Mesendoderm (in vitro differentiated cells): ENCODE measurements at regions not wholly inside any gene's neighbourhood (a gene's known extent, or its start where the extent isn't known, plus 50 kb on each side); places are given as distances from the start of the nearest gene placed in this dataset.

Source experiments
- DNase-seq: peaks from one replicate; pipeline ENCODE4 v3.0.0; 2013
- H2AK5ac ChIP-seq: 2 replicates; pipeline ENCODE4 v1.6.1; 2013; ENCODE audit warnings: low read length, inconsistent platforms
- H2BK120ac ChIP-seq: 2 replicates; pipeline ENCODE4 v1.6.1; 2013; ENCODE audit warnings: low read depth, mild to moderate bottlenecking, low read length, moderate library complexity, mixed read lengths
- H2BK15ac ChIP-seq: replicated peaks from 2 replicates; pipeline ENCODE4 v1.6.1; 2013; ENCODE audit warnings: low read depth, mild to moderate bottlenecking, moderate library complexity
- H2BK5ac ChIP-seq: 2 replicates; pipeline ENCODE4 v1.6.1; 2013; ENCODE audit warnings: low read length, inconsistent platforms
- H3K18ac ChIP-seq: 2 replicates; pipeline ENCODE4 v1.6.1; 2013; ENCODE audit warnings: mild to moderate bottlenecking, low read length, mixed read lengths
- H3K23ac ChIP-seq: one replicate; pipeline ENCODE4 v1.6.1; 2013; ENCODE audit warnings: low read length
- H3K27ac ChIP-seq: 2 replicates; pipeline ENCODE4 v1.5.1; 2013; ENCODE audit warnings: low read depth, mild to moderate bottlenecking, inconsistent platforms, low read length, moderate library complexity
- H3K27me3 ChIP-seq: 2 replicates; pipeline ENCODE4 v1.6.1; 2013; ENCODE audit warnings: low read length, control low read depth, mild to moderate bottlenecking, inconsistent platforms; ENCODE audit not compliant: insufficient read depth, poor library complexity
- H3K36me3 ChIP-seq: 2 replicates; pipeline ENCODE4 v1.6.1; 2013; ENCODE audit warnings: low read length, inconsistent platforms; ENCODE audit not compliant: control insufficient read depth, insufficient read depth
- H3K4ac ChIP-seq: one replicate; pipeline ENCODE4 v1.6.1; 2013; ENCODE audit warnings: low read depth, mild to moderate bottlenecking, low read length, moderate library complexity
- H3K4me1 ChIP-seq: 2 replicates; pipeline ENCODE4 v1.6.1; 2013; ENCODE audit warnings: low read depth, low read length, inconsistent platforms; ENCODE audit not compliant: control insufficient read depth
- H3K4me2 ChIP-seq: 2 replicates; pipeline ENCODE4 v1.6.1; 2013; ENCODE audit warnings: low read length
- H3K4me3 ChIP-seq: 2 replicates; pipeline ENCODE4 v1.5.1; 2013; ENCODE audit warnings: mild to moderate bottlenecking, low read length
- H3K56ac ChIP-seq: one replicate; pipeline ENCODE4 v1.6.1; 2013; ENCODE audit warnings: low read length
- H3K79me1 ChIP-seq: 2 replicates; pipeline ENCODE4 v1.6.1; 2013; ENCODE audit warnings: low read length, inconsistent platforms
- H3K79me2 ChIP-seq: 2 replicates; pipeline ENCODE4 v1.6.1; 2013; ENCODE audit warnings: mild to moderate bottlenecking, low read length; ENCODE audit not compliant: control insufficient read depth, insufficient read depth
- H3K9ac ChIP-seq: 2 replicates; pipeline ENCODE4 v1.6.1; 2013; ENCODE audit warnings: low read length, inconsistent platforms
- H4K5ac ChIP-seq: one replicate; pipeline ENCODE4 v1.6.1; 2013; ENCODE audit warnings: low read length
- H4K8ac ChIP-seq: one replicate; pipeline ENCODE4 v1.6.1; 2013; ENCODE audit warnings: low read depth, mild to moderate bottlenecking, control low read depth, low read length, moderate library complexity
- WGBS: extraction: QIAGEN DNeasy Blood & Tissue Kit; methylation state at CpG from one replicate; pipeline ENCODE4 v1.1.7; 2013; ENCODE audit warnings: low lambda C conversion rate, missing lambda C conversion rate; ENCODE audit not compliant: insufficient coverage; ENCODE audit errors: extremely low coverage; 5-methylcytosine and 5-hydroxymethylcytosine counted together

GRCh38 chr5:35477321-35477720, 140.3 kb upstream of the SPEF2 start:
- Histone ChIP-seq H3K4me1 (no peaks in the 10 kb centered on the region), H3K36me3 (no peaks in the 10 kb centered on the region)

GRCh38 chr5:35476797-35477196, 140.9 kb upstream of the SPEF2 start:
- Histone ChIP-seq H3K18ac (no peak overlapping the region), H3K79me1 (no peaks in the 10 kb centered on the region), H3K4me2 (no peak overlapping the region), H3K4me1 (no peaks in the 10 kb centered on the region), H3K79me2 (no peaks in the 10 kb centered on the region), H2AK5ac (no peak overlapping the region), H3K4me3 (no peak overlapping the region), H2BK120ac (no peak overlapping the region), H2BK15ac (no peak overlapping the region), H3K9ac (no peak overlapping the region), H3K36me3 (no peaks in the 10 kb centered on the region), H3K56ac (no peak overlapping the region), H4K5ac (no peak overlapping the region), H3K27ac (no peak overlapping the region), H3K23ac (no peak overlapping the region), H3K27me3 (no peaks in the 10 kb centered on the region), H2BK5ac (no peak overlapping the region), H3K4ac (no peak overlapping the region), H4K8ac (no peak overlapping the region)
- WGBS, result no CpG with 5 or more reads among the region's 1 CpG
- peak; percentile 5 for DNase-seq

More at GRCh38 chr5:35477321-35477720, 140.3 kb upstream of the SPEF2 start:
- H3K27ac ChIP-seq, result no peak overlapping the region
- no peak overlapping the region for H4K8ac ChIP-seq
- H3K18ac ChIP-seq, result no peak overlapping the region
- H3K79me2 ChIP-seq, result no peaks in the 10 kb centered on the region
- H2BK5ac ChIP-seq, result no peak overlapping the region
- no peak overlapping the region for H2BK15ac ChIP-seq
- no peak overlapping the region for H3K56ac ChIP-seq
- H3K4ac ChIP-seq, result no peak overlapping the region
- no peaks in the 10 kb centered on the region for H3K79me1 ChIP-seq
- no peak overlapping the region for H3K9ac ChIP-seq
- no peak overlapping the region for H2AK5ac ChIP-seq
- H3K23ac ChIP-seq, result no peak overlapping the region
- H4K5ac ChIP-seq, result no peak overlapping the region
- H3K27me3 ChIP-seq, result no peaks in the 10 kb centered on the region
- H3K4me2 ChIP-seq, result no peak overlapping the region
- H3K4me3 ChIP-seq, result no peak overlapping the region
- no peak for DNase-seq
- no peak overlapping the region for H2BK120ac ChIP-seq

GRCh38 chr5:35476036-35476435, 141.6 kb upstream of the SPEF2 start:
- Histone ChIP-seq H3K27me3 (no peaks in the 10 kb centered on the region), H3K4me3 (no peak overlapping the region), H3K4ac (no peak overlapping the region), H3K4me2 (no peak overlapping the region), H2BK15ac (no peak overlapping the region), H3K56ac (no peak overlapping the region), H3K23ac (no peak overlapping the region), H3K27ac (no peak overlapping the region), H2BK5ac (no peak overlapping the region), H3K79me1 (no peaks in the 10 kb centered on the region), H3K9ac (no peak overlapping the region), H3K4me1 (no peaks in the 10 kb centered on the region), H4K8ac (no peak overlapping the region), H3K79me2 (no peaks in the 10 kb centered on the region), H3K18ac (no peak overlapping the region), H2AK5ac (no peak overlapping the region), H4K5ac (no peak overlapping the region), H2BK120ac (no peak overlapping the region), H3K36me3 (no peaks in the 10 kb centered on the region)
- WGBS, result no CpG with 5 or more reads among the region's 2 CpGs
- DNase-seq, result no peak

- DNase-seq, result no peak
- H3K4me3 ChIP-seq, result no peak overlapping the region
- no peaks in the 10 kb centered on the region for H3K79me1 ChIP-seq
- H2BK5ac ChIP-seq, result no peak overlapping the region
- no peak overlapping the region for H2AK5ac ChIP-seq
- H3K27ac ChIP-seq, result no peak overlapping the region
- H3K18ac ChIP-seq, result no peak overlapping the region
- H2BK15ac ChIP-seq, result no peak overlapping the region
- H3K4ac ChIP-seq, result no peak overlapping the region
- no peaks in the 10 kb centered on the region for H3K79me2 ChIP-seq
- H4K5ac ChIP-seq, result no peak overlapping the region
- no peak overlapping the region for H3K9ac ChIP-seq
- no peak overlapping the region for H4K8ac ChIP-seq
- no peak overlapping the region for H3K56ac ChIP-seq
- no peak overlapping the region for H2BK120ac ChIP-seq
- H3K36me3 ChIP-seq, result no peaks in the 10 kb centered on the region
- no peak overlapping the region for H3K4me2 ChIP-seq
- no peaks in the 10 kb centered on the region for H3K27me3 ChIP-seq
- H3K4me1 ChIP-seq, result no peaks in the 10 kb centered on the region
- no peak overlapping the region for H3K23ac ChIP-seq
- WGBS, result no CpG with 5 or more reads among the region's 3 CpGs
Measured at GRCh38 chr5:35473589-35473988, 144.1 kb upstream of the SPEF2 start.

- no peak overlapping the region for H3K18ac ChIP-seq
- H3K4me3 ChIP-seq, result no peak overlapping the region
- H2AK5ac ChIP-seq, result no peak overlapping the region
- H3K4me1 ChIP-seq, result no peaks in the 10 kb centered on the region
- H3K9ac ChIP-seq, result no peak overlapping the region
- no peak overlapping the region for H2BK120ac ChIP-seq
- H3K56ac ChIP-seq, result no peak overlapping the region
- H3K27me3 ChIP-seq, result no peaks in the 10 kb centered on the region
- no peak overlapping the region for H3K27ac ChIP-seq
- no peaks in the 10 kb centered on the region for H3K79me1 ChIP-seq
- H2BK15ac ChIP-seq, result no peak overlapping the region
- no peaks in the 10 kb centered on the region for H3K36me3 ChIP-seq
- no peak overlapping the region for H2BK5ac ChIP-seq
- H4K8ac ChIP-seq, result no peak overlapping the region
- no peak overlapping the region for H3K4me2 ChIP-seq
- no peak overlapping the region for H4K5ac ChIP-seq
- no peaks in the 10 kb centered on the region for H3K79me2 ChIP-seq
- no CpG with 5 or more reads among the region's 2 CpGs for WGBS
- no peak overlapping the region for H3K23ac ChIP-seq
- H3K4ac ChIP-seq, result no peak overlapping the region
- DNase-seq, result peak; percentile 57
Measured at GRCh38 chr5:35470866-35471265, 146.8 kb upstream of the SPEF2 start.

GRCh38 chr5:35468811-35469210, 148.9 kb upstream of the SPEF2 start:
- Histone ChIP-seq H3K18ac (no peak overlapping the region), H3K9ac (no peak overlapping the region), H3K23ac (no peak overlapping the region), H2BK5ac (no peak overlapping the region), H3K4me2 (no peak overlapping the region), H3K27me3 (no peaks in the 10 kb centered on the region), H3K4me3 (no peak overlapping the region), H3K36me3 (no peaks in the 10 kb centered on the region), H2BK120ac (no peak overlapping the region), H4K8ac (no peak overlapping the region), H4K5ac (no peak overlapping the region), H3K79me2 (no peaks in the 10 kb centered on the region), H3K4ac (no peak overlapping the region), H3K4me1 (no peaks in the 10 kb centered on the region), H3K56ac (no peak overlapping the region), H3K27ac (no peak overlapping the region), H2AK5ac (no peak overlapping the region), H3K79me1 (no peaks in the 10 kb centered on the region), H2BK15ac (no peak overlapping the region)
- no peak for DNase-seq
- no CpG with 5 or more reads among the region's 4 CpGs for WGBS
